ENCODE measurements at regions not wholly inside any gene's neighbourhood (a gene's known extent, or its start where the extent isn't known, plus 50 kb on each side); places are given as distances from the start of the nearest gene placed in this dataset.

DNA sequence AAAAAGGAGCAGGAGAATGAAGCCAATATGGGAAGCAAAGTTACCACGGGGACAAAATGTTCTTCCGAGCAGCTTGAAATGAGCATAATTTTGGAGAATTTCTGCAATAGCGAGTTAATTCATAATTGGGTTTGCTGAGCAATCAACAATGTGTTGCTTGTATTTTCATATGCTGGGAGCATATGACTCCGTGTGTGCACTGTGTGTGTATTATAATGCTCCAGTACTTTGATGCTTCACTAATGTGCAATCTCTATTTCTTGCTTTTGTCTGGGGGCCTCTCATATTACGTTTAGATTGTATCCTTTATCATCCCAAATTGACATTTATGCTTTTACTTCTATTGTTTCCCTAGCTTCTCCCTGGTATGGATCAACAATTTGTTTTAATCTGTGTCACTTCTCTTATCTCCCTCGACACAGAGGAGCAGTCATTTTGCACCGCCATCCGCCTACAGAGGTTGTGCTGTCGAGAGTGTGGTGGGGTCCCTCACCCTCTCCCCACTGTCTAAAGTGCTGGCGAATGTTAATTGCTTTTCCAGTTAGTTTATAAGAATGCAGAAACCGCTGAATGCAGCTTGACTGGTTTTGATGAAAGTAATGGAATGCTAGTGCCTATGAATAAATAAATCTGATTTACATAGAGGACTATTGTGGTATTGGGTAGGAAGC lies 372.5 kb upstream of the WWC1 start:
- no peak overlapping the region for H3K4me3 ChIP-seq (ENCODE audit: low read length in 2 of 2)
- H3K36me3 ChIP-seq (ENCODE audit: control insufficient read depth in 2 of 2, insufficient read depth in 2 of 2, low read length in 2 of 2): no peaks in the 10 kb centered on the region
- H3K9me3 ChIP-seq (ENCODE audit: control insufficient read depth in 2 of 2, low read length in 2 of 2): no peaks in the 10 kb centered on the region
- no peaks in the 10 kb centered on the region for H3K27me3 ChIP-seq (ENCODE audit: control insufficient read depth in 2 of 2, insufficient read depth in 2 of 2, low read length in 2 of 2)
- H3K27ac ChIP-seq (ENCODE audit: low read depth in 2 of 2, low read length in 2 of 2): no peak overlapping the region
- no peaks in the 10 kb centered on the region for H3K4me1 ChIP-seq (ENCODE audit: control insufficient read depth in 2 of 2, insufficient read depth in 2 of 2, low read length in 2 of 2)
- no peak overlapping the region for H3K9ac ChIP-seq (ENCODE audit: low read depth in 1 of 2, low read length in 2 of 2)

DNA sequence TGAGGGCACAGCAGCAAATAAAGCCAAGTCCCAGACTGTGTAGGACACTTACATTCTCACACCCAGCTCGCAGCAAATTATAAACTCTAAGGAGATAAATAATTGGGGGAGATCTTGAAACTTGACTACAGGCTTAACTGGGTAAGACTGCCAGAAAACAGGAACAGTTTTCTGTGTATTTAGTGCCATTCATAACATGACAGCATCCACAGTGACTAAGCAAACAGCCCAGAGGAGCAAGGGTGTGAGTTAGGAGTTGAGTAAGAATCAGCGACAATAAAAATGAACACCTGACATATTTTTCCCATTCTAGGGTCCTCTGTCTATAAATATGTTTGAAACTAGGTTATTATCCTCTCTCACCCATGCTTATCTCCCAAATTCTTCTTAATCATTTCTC lies 370.9 kb upstream of the WWC1 start:
- Histone ChIP-seq H3K27me3 (ENCODE audit: control insufficient read depth in 2 of 2, insufficient read depth in 2 of 2, low read length in 2 of 2) (no peaks in the 10 kb centered on the region), H3K27ac (ENCODE audit: low read depth in 2 of 2, low read length in 2 of 2) (no peak overlapping the region), H3K4me1 (ENCODE audit: control insufficient read depth in 2 of 2, insufficient read depth in 2 of 2, low read length in 2 of 2) (no peaks in the 10 kb centered on the region), H3K9ac (ENCODE audit: low read depth in 1 of 2, low read length in 2 of 2) (no peak overlapping the region), H3K36me3 (ENCODE audit: control insufficient read depth in 2 of 2, insufficient read depth in 2 of 2, low read length in 2 of 2) (no peaks in the 10 kb centered on the region), H3K9me3 (ENCODE audit: control insufficient read depth in 2 of 2, low read length in 2 of 2) (no peaks in the 10 kb centered on the region), H3K4me3 (ENCODE audit: low read length in 2 of 2) (no peak overlapping the region)

DNA sequence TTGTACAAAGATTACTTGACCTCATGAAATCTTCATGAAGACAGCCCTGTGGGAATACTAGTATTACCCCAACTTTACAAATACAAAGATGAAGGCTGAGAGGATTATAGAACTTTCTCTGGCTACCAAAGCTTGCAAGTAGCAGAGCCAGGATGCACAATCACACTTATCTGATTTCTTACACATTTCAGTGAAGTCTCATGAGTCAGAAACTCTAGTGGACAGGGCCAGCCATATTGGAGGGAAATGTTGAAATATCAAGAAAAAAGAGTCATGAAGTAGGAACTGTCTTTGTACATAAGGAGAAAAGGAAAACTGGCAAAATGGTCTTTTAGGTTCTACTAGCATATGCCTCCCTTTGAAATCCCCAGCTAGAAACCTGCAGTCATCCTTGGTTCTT lies 369.6 kb upstream of the WWC1 start:
- Histone ChIP-seq H3K9ac (ENCODE audit: low read depth in 1 of 2, low read length in 2 of 2) (no peak overlapping the region), H3K36me3 (ENCODE audit: control insufficient read depth in 2 of 2, insufficient read depth in 2 of 2, low read length in 2 of 2) (no peaks in the 10 kb centered on the region), H3K27me3 (ENCODE audit: control insufficient read depth in 2 of 2, insufficient read depth in 2 of 2, low read length in 2 of 2) (no peaks in the 10 kb centered on the region), H3K27ac (ENCODE audit: low read depth in 2 of 2, low read length in 2 of 2) (no peak overlapping the region), H3K4me1 (ENCODE audit: control insufficient read depth in 2 of 2, insufficient read depth in 2 of 2, low read length in 2 of 2) (no peaks in the 10 kb centered on the region), H3K4me3 (ENCODE audit: low read length in 2 of 2) (no peak overlapping the region), H3K9me3 (ENCODE audit: control insufficient read depth in 2 of 2, low read length in 2 of 2) (no peaks in the 10 kb centered on the region)

DNA sequence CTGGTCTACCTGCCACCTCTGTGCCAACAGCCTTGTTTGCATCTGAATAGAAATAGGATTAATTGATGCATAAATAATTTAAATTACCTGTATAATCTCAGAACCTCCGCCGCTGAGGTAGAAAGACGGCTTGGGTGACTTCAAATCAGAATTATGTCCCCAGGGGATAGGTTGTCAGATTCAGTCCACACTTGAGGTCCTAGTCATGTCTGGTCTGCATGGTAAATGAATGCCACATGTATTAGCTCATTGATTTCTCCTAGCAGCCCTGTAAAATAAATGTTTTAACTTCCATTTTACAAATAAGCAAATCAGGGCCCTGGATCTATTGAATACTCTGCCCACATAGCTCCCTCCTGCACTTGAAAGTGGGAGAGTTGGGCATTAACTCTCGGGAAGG lies 368.0 kb upstream of the WWC1 start:
- Histone ChIP-seq H3K27me3 (ENCODE audit: control insufficient read depth in 2 of 2, insufficient read depth in 2 of 2, low read length in 2 of 2) (no peaks in the 10 kb centered on the region), H3K4me1 (ENCODE audit: control insufficient read depth in 2 of 2, insufficient read depth in 2 of 2, low read length in 2 of 2) (no peaks in the 10 kb centered on the region), H3K9me3 (ENCODE audit: control insufficient read depth in 2 of 2, low read length in 2 of 2) (no peaks in the 10 kb centered on the region), H3K4me3 (ENCODE audit: low read length in 2 of 2) (no peak overlapping the region), H3K27ac (ENCODE audit: low read depth in 2 of 2, low read length in 2 of 2) (no peak overlapping the region), H3K9ac (ENCODE audit: low read depth in 1 of 2, low read length in 2 of 2) (no peak overlapping the region), H3K36me3 (ENCODE audit: control insufficient read depth in 2 of 2, insufficient read depth in 2 of 2, low read length in 2 of 2) (no peaks in the 10 kb centered on the region)

DNA sequence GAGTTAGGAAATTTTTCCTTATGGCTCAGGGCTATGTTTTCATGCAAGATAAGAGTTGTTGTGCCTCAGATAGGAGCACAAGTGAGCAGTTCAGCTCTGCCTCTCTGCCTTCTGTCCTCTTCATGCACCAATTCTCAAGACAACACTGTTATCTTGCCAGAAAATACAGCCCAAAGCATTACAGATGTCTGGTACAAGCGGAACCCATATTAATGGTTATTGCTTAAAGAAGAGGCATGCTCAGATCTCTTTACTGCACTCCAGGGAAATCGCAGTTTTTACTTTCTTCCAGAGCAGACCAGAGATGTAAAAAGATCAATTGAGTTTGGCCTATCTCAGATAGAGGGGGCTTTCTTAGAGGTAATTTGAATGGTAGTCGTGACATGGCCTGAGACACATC lies 361.6 kb upstream of the WWC1 start:
- no peak overlapping the region for H3K9ac ChIP-seq (ENCODE audit: low read depth in 1 of 2, low read length in 2 of 2)
- no peak overlapping the region for H3K27ac ChIP-seq (ENCODE audit: low read depth in 2 of 2, low read length in 2 of 2)
- no peaks in the 10 kb centered on the region for H3K27me3 ChIP-seq (ENCODE audit: control insufficient read depth in 2 of 2, insufficient read depth in 2 of 2, low read length in 2 of 2)
- H3K4me1 ChIP-seq (ENCODE audit: control insufficient read depth in 2 of 2, insufficient read depth in 2 of 2, low read length in 2 of 2): no peaks in the 10 kb centered on the region
- no peaks in the 10 kb centered on the region for H3K9me3 ChIP-seq (ENCODE audit: control insufficient read depth in 2 of 2, low read length in 2 of 2)
- no peaks in the 10 kb centered on the region for H3K36me3 ChIP-seq (ENCODE audit: control insufficient read depth in 2 of 2, insufficient read depth in 2 of 2, low read length in 2 of 2)
- H3K4me3 ChIP-seq (ENCODE audit: low read length in 2 of 2): no peak overlapping the region

DNA sequence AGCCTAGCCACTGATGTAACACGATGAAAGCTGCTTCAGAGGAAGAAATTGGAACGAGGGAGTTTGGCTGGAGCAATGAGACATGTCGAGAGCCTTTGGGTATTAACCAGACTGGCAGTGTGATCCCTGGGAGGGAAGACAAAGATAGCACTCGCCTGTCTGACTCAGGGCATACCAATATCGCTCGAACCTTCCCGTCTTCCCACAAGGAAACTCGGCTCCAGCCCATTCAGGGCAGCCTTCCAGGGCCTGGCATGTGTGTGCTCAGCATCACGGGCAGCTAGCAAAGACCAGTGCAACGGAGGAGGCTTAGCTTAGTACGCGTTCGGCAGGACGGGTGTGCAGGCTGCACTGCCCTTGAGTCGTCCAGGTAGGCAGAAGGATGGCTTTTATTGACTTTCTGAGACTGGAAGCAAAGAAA lies 356.9 kb upstream of the WWC1 start:
- no peaks in the 10 kb centered on the region for H3K4me1 ChIP-seq (ENCODE audit: control insufficient read depth in 2 of 2, insufficient read depth in 2 of 2, low read length in 2 of 2)
- H3K36me3 ChIP-seq (ENCODE audit: control insufficient read depth in 2 of 2, insufficient read depth in 2 of 2, low read length in 2 of 2): no peaks in the 10 kb centered on the region
- H3K9ac ChIP-seq (ENCODE audit: low read depth in 1 of 2, low read length in 2 of 2): no peak overlapping the region
- H3K27me3 ChIP-seq (ENCODE audit: control insufficient read depth in 2 of 2, insufficient read depth in 2 of 2, low read length in 2 of 2): no peaks in the 10 kb centered on the region
- H3K27ac ChIP-seq (ENCODE audit: low read depth in 2 of 2, low read length in 2 of 2): no peak overlapping the region
- H3K9me3 ChIP-seq (ENCODE audit: control insufficient read depth in 2 of 2, low read length in 2 of 2): no peaks in the 10 kb centered on the region
- no peak overlapping the region for H3K4me3 ChIP-seq (ENCODE audit: low read length in 2 of 2)

DNA sequence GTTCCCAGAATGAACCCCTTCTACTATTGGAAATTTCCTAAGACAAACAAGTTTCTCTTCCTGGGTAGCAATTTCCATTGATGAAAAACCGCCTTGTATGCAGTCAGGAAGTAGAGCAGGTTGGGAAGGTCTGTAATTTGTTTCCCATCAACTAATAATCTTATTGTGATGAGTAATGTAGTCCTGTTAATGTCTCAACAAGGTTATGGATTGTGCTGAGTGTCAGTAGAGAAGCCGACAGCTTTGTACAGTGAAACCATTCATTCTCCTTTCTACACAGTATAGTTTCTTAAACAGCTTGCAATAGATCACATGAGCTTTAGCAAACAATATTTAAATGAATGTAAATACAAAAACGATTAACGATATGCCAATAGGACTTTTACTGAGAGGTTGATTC lies 355.4 kb upstream of the WWC1 start:
- Histone ChIP-seq H3K9ac (ENCODE audit: low read depth in 1 of 2, low read length in 2 of 2) (no peak overlapping the region), H3K27me3 (ENCODE audit: control insufficient read depth in 2 of 2, insufficient read depth in 2 of 2, low read length in 2 of 2) (no peaks in the 10 kb centered on the region), H3K27ac (ENCODE audit: low read depth in 2 of 2, low read length in 2 of 2) (no peak overlapping the region), H3K4me1 (ENCODE audit: control insufficient read depth in 2 of 2, insufficient read depth in 2 of 2, low read length in 2 of 2) (no peaks in the 10 kb centered on the region), H3K36me3 (ENCODE audit: control insufficient read depth in 2 of 2, insufficient read depth in 2 of 2, low read length in 2 of 2) (no peaks in the 10 kb centered on the region), H3K9me3 (ENCODE audit: control insufficient read depth in 2 of 2, low read length in 2 of 2) (no peaks in the 10 kb centered on the region), H3K4me3 (ENCODE audit: low read length in 2 of 2) (no peak overlapping the region)

DNA sequence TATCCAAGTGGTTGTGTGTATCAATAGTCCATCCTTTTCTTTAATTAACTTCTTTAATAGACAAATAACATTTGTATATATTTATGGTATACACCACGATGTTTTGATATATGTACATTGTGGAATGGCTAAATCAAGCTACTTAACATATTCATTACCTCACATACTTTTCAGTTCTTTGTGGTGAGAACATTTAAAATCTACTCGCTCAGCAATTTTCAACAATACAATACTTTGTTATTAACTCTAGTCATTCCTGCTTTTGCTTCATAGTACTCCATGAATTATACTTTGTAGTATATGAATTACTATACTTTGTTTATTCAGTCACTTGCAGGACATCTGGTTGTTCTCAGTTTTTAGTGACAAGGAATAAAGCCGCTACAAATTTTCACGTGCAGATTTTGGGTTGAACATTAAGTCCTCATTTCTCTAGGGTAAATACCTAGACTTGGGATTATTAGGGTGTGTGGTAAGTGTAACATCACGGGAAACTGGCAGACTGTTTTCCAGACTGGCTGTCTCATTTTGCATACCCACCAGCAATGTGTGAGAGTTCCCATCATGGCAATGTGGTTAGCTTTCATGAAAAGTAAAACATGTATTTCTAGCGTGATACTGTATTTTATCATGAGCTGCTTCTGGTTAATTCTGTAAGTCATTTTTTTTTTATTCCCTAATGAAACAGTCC lies 354.4 kb upstream of the WWC1 start:
- no peaks in the 10 kb centered on the region for H3K36me3 ChIP-seq (ENCODE audit: control insufficient read depth in 2 of 2, insufficient read depth in 2 of 2, low read length in 2 of 2)
- no peak overlapping the region for H3K27ac ChIP-seq (ENCODE audit: low read depth in 2 of 2, low read length in 2 of 2)
- H3K4me1 ChIP-seq (ENCODE audit: control insufficient read depth in 2 of 2, insufficient read depth in 2 of 2, low read length in 2 of 2): no peaks in the 10 kb centered on the region

DNA sequence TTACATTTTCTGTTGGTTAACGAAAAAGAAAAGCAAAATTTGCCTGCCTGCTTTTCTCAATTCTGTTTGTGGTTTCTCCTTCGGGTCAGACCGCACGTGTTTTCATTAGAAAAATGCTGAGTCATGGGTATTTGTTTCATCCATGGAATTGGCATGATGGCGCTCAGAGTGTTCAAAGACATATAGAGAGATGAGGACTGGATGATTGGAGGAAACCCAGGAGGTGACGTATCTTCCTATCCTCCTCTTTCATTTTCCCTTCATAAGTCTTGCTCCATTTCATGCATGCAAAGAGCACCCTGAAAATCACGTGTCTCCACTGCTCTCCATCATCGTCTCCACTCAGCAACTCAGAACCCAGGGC lies 353.8 kb upstream of the WWC1 start:
- Histone ChIP-seq H3K9ac (ENCODE audit: low read depth in 1 of 2, low read length in 2 of 2) (no peak overlapping the region), H3K36me3 (ENCODE audit: control insufficient read depth in 2 of 2, insufficient read depth in 2 of 2, low read length in 2 of 2) (no peaks in the 10 kb centered on the region), H3K9me3 (ENCODE audit: control insufficient read depth in 2 of 2, low read length in 2 of 2) (no peaks in the 10 kb centered on the region), H3K4me3 (ENCODE audit: low read length in 2 of 2) (no peak overlapping the region), H3K27ac (ENCODE audit: low read depth in 2 of 2, low read length in 2 of 2) (no peak overlapping the region), H3K4me1 (ENCODE audit: control insufficient read depth in 2 of 2, insufficient read depth in 2 of 2, low read length in 2 of 2) (no peaks in the 10 kb centered on the region), H3K27me3 (ENCODE audit: control insufficient read depth in 2 of 2, insufficient read depth in 2 of 2, low read length in 2 of 2) (no peaks in the 10 kb centered on the region)

More for the DNA sequence above, 354.4 kb upstream of the WWC1 start:
- Histone ChIP-seq H3K9me3 (ENCODE audit: control insufficient read depth in 2 of 2, low read length in 2 of 2) (no peaks in the 10 kb centered on the region), H3K9ac (ENCODE audit: low read depth in 1 of 2, low read length in 2 of 2) (no peak overlapping the region), H3K4me3 (ENCODE audit: low read length in 2 of 2) (no peak overlapping the region), H3K27me3 (ENCODE audit: control insufficient read depth in 2 of 2, insufficient read depth in 2 of 2, low read length in 2 of 2) (no peaks in the 10 kb centered on the region)

DNA sequence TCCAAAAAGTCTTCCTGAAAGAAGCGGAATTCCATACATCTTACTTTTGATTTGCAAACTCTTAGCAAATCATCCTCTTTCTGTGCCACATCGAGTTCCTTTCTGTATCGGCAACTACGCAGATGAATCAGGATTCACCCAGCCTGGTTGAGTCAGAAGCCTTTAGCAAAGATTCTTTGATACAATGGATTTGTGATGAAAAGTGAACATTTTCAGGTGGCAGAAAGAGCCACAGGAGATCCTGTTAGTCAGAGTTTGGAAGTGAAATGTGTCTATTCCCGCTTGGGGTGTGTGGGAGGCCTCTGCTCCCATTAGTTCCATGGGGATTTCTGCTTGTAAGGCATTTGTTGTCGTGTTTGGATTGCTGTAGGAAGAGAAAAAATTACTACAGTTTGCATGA lies 351.8 kb upstream of the WWC1 start:
- Histone ChIP-seq H3K27me3 (ENCODE audit: control insufficient read depth in 2 of 2, insufficient read depth in 2 of 2, low read length in 2 of 2) (no peaks in the 10 kb centered on the region), H3K9me3 (ENCODE audit: control insufficient read depth in 2 of 2, low read length in 2 of 2) (no peaks in the 10 kb centered on the region), H3K4me1 (ENCODE audit: control insufficient read depth in 2 of 2, insufficient read depth in 2 of 2, low read length in 2 of 2) (no peaks in the 10 kb centered on the region), H3K4me3 (ENCODE audit: low read length in 2 of 2) (no peak overlapping the region), H3K9ac (ENCODE audit: low read depth in 1 of 2, low read length in 2 of 2) (no peak overlapping the region), H3K36me3 (ENCODE audit: control insufficient read depth in 2 of 2, insufficient read depth in 2 of 2, low read length in 2 of 2) (no peaks in the 10 kb centered on the region), H3K27ac (ENCODE audit: low read depth in 2 of 2, low read length in 2 of 2) (no peak overlapping the region)

All from mucosa of rectum (tissue), 2 donors.